ENCODE measurements at regions not wholly inside any gene's neighbourhood (a gene's known extent, or its start where the extent isn't known, plus 50 kb on each side); places are given as distances from the start of the nearest gene placed in this dataset.

GRCh38 chr17:77708049-77708448, 250.5 kb upstream of the TNRC6C start:
- TF ChIP-seq CTCF (IDR thresholded peaks at IDR 0.05): no peak
- TF ChIP-seq POLR2A (IDR thresholded peaks at IDR 0.05): no peak
